HepG2 (cell line): ENCODE measurements at regions not wholly inside any gene's neighbourhood (a gene's known extent, or its start where the extent isn't known, plus 50 kb on each side); places are given as distances from the start of the nearest gene placed in this dataset.

Experiments
- ATAC-seq: fragments of 200-7000 bp; cut with Tn5 transposase; 3 replicates; pipeline ENCODE4 v1.9.1; 2020; ENCODE audit warnings: mild to moderate bottlenecking, moderate library complexity
- BruUV-seq: library from RNA; stranded (reverse); fragments of 400-500 nt; replicated peaks from 2 replicates; lab custom pipeline; 2021; lab: Mats Ljungman, UMichigan
- CTCF ChIA-PET: fragments of 300-600 bp; formaldehyde crosslinking; extraction: SDS; loops from one replicate; lab custom pipeline; 2021; ENCODE audit warnings: low total read pairs, inconsistent platforms, low intra/inter-chr PET ratio; lab: Yijun Ruan, JAX
- POLR2A ChIA-PET: fragments of 350-600 bp; sonication (Branson Sonifier 250); formaldehyde crosslinking; loops from one replicate; lab custom pipeline; 2020; ENCODE audit warnings: antibody characterized with exemption, inconsistent platforms; lab: Yijun Ruan, JAX
- DNase-seq: peaks from one replicate; pipeline ENCODE4 v3.0.0-alpha.2; 2015; ENCODE audit warnings: low spot score
- FAIRE-seq: peaks from 3 replicates; lab custom pipeline; 2011; peaks lifted over from hg19 to GRCh38; lab: Jason Lieb, UNC
- H2AFZ ChIP-seq: one replicate; pipeline ENCODE4 v1.6.1; 2011; ENCODE audit warnings: low read length, inconsistent platforms
- H3K27ac ChIP-seq: fragments of 300-600 bp; 3 replicates; pipeline ENCODE4 v1.8.0; 2011; ENCODE audit warnings: mixed run types, mild to moderate bottlenecking, mixed read lengths, low read length, inconsistent platforms; ENCODE audit not compliant: insufficient read depth; ENCODE audit errors: extremely low read length
- H3K27me3 ChIP-seq, 2 experiments: fragments of 200-600 bp in 1 of 2; 2 replicates in 1 of 2; 3 replicates in 1 of 2; pipeline versions ENCODE4 v1.6.0 to v1.8.0; 2011; ENCODE audit warnings: low read length in 2 of 2, mild to moderate bottlenecking in 2 of 2, moderate library complexity in 2 of 2, inconsistent platforms in 1 of 2; ENCODE audit not compliant: insufficient read depth in 2 of 2, control insufficient read depth in 1 of 2
- H3K36me3 ChIP-seq, 2 experiments: fragments of 200-600 bp in 1 of 2; replicated peaks in 1 of 2; 2 replicates in 1 of 2; 3 replicates in 1 of 2; pipeline versions ENCODE4 v1.5.1 to v1.8.0; 2011; ENCODE audit warnings: low read length in 2 of 2, inconsistent platforms in 1 of 2; ENCODE audit not compliant: insufficient read depth in 2 of 2, control insufficient read depth in 1 of 2
- H3K4me1 ChIP-seq: 2 replicates; pipeline ENCODE4 v1.5.1; 2012; ENCODE audit warnings: low read length, inconsistent platforms; ENCODE audit not compliant: insufficient read depth
- H3K4me2 ChIP-seq: 2 replicates; pipeline ENCODE4 v1.6.0; 2011; ENCODE audit warnings: low read depth, low read length, inconsistent platforms
- H3K4me3 ChIP-seq, 3 experiments: fragments of 200-600 bp in 1 of 3; sonication (generic), shearing (Covaris generic) in 1 of 3; replicated peaks in 1 of 3; 2 replicates each; pipeline ENCODE4 v1.5.1; 2011 to 2016; ENCODE audit warnings: low read length in 3 of 3, inconsistent platforms in 2 of 3, low read depth in 2 of 3, mild to moderate bottlenecking in 2 of 3, control low read depth in 1 of 3, mixed read lengths in 1 of 3; ENCODE audit not compliant: insufficient read depth in 1 of 3
- H3K79me2 ChIP-seq: one replicate; pipeline ENCODE4 v1.6.1; 2011; ENCODE audit warnings: low read length, inconsistent platforms; ENCODE audit not compliant: insufficient read depth
- H3K9ac ChIP-seq: 2 replicates; pipeline ENCODE4 v1.6.0; 2011; ENCODE audit warnings: mild to moderate bottlenecking, low read depth, low read length, inconsistent platforms; ENCODE audit not compliant: insufficient read depth
- H3K9me3 ChIP-seq: 2 replicates; pipeline ENCODE4 v1.5.1; 2012; ENCODE audit warnings: mild to moderate bottlenecking, low read length
- H4K20me1 ChIP-seq: 2 replicates; pipeline ENCODE4 v1.6.0; 2011; ENCODE audit warnings: inconsistent platforms, mild to moderate bottlenecking, low read length, moderate library complexity; ENCODE audit not compliant: insufficient read depth
- MAFK ChIP-seq, 2 experiments: IDR thresholded peaks in 1 of 2; conservative IDR thresholded peaks in 1 of 2; 2 replicates each; pipeline ENCODE4 v1.6.1; 2011; ENCODE audit warnings: improper control_type of control experiment in 2 of 2, low read length in 2 of 2
- NR2C2 ChIP-seq: sonication (generic); formaldehyde crosslinking; IDR thresholded peaks from 2 replicates; pipeline ENCODE4 v1.4.0; 2020; ENCODE audit warnings: missing genetic modification reagents, mild to moderate bottlenecking, moderate library complexity, borderline replicate concordance
- NR2F1 ChIP-seq, 2 experiments: fragments of 450-650 bp in 1 of 2; formaldehyde crosslinking in 1 of 2; IDR thresholded peaks; 2 replicates each; pipeline versions ENCODE4 v1.5.0 to v1.6.1; 2016 to 2020; ENCODE audit warnings: mild to moderate bottlenecking in 1 of 2, missing compliant biosample characterization in 1 of 2, missing genetic modification reagents in 1 of 2, moderate library complexity in 1 of 2
- SRSF1 ChIP-seq: fragments of 200-400 bp; formaldehyde crosslinking; optimal IDR thresholded peaks from 2 replicates; pipeline ENCODE3; 2017; ENCODE audit warnings: mild to moderate bottlenecking, low read depth, low read length, moderate library complexity
- TBX3 ChIP-seq: fragments of 450-650 bp; IDR thresholded peaks from 2 replicates; pipeline ENCODE4 v1.6.1; 2017; ENCODE audit warnings: antibody characterized with exemption, mild to moderate bottlenecking, inconsistent platforms, borderline replicate concordance
- WIZ ChIP-seq: sonication (generic); formaldehyde crosslinking; IDR thresholded peaks from 2 replicates; pipeline ENCODE4 v1.5.1; 2020; ENCODE audit warnings: mild to moderate bottlenecking, missing genetic modification reagents
- ZNF513 ChIP-seq: sonication (generic); formaldehyde crosslinking; conservative IDR thresholded peaks from 2 replicates; pipeline ENCODE4 v1.5.0; 2020; ENCODE audit warnings: missing genetic modification reagents
- WGBS: methylation state at CpG from one replicate; pipeline ENCODE4 v1.1.6; 2017; ENCODE audit warnings: low lambda C conversion rate; 5-methylcytosine and 5-hydroxymethylcytosine counted together
- in situ Hi-C: cut with HindIII; loops from 2 replicates; pipeline ENCODE4 v1.10.0; 2017; ENCODE audit warnings: low pct_unique_long_range_greater_than_20kb; ENCODE audit not compliant: extremely low pct_ligation_motif_present
- intact Hi-C: fragments of 100-400 bp; cut with micrococcal nuclease; formaldehyde crosslinking; loops from one replicate; pipeline ENCODE4 v1.10.0; 2022; ENCODE audit not compliant: unreplicated experiment
- TF ChIP-seq, protein P1 (sequence below): IDR thresholded peaks from 2 replicates; pipeline ENCODE4 v1.6.1; 2016; ENCODE audit warnings: low read depth, missing genetic modification reagents, missing compliant biosample characterization
- TF ChIP-seq, protein P2 (sequence below): sonication (generic); formaldehyde crosslinking; IDR thresholded peaks from 2 replicates; pipeline ENCODE4 v1.4.0; 2020; ENCODE audit warnings: missing genetic modification reagents

DNA sequence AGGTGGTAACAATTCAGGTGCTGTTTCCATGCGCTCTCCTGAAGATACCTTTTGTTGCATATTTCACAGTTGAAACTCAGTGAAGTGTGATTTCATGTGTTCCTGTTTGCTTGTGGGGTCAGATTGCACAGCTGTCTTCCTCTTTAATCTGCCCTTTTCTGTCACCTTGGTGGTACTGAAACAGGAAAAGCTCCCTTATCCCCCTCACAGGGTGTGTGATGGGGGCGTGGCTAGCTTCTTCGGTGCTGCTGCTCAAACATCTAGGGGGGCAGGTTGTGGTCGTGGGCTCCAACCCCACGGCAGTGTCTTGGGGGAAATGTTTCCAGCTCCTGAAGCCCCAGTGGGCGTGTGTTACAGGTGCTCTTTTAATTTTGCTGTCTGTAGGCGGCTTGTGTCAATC is 107.4 kb upstream of the KLF14 start:
- in situ Hi-C loops: no loop called here
- TF ChIP-seq, protein P1, sequence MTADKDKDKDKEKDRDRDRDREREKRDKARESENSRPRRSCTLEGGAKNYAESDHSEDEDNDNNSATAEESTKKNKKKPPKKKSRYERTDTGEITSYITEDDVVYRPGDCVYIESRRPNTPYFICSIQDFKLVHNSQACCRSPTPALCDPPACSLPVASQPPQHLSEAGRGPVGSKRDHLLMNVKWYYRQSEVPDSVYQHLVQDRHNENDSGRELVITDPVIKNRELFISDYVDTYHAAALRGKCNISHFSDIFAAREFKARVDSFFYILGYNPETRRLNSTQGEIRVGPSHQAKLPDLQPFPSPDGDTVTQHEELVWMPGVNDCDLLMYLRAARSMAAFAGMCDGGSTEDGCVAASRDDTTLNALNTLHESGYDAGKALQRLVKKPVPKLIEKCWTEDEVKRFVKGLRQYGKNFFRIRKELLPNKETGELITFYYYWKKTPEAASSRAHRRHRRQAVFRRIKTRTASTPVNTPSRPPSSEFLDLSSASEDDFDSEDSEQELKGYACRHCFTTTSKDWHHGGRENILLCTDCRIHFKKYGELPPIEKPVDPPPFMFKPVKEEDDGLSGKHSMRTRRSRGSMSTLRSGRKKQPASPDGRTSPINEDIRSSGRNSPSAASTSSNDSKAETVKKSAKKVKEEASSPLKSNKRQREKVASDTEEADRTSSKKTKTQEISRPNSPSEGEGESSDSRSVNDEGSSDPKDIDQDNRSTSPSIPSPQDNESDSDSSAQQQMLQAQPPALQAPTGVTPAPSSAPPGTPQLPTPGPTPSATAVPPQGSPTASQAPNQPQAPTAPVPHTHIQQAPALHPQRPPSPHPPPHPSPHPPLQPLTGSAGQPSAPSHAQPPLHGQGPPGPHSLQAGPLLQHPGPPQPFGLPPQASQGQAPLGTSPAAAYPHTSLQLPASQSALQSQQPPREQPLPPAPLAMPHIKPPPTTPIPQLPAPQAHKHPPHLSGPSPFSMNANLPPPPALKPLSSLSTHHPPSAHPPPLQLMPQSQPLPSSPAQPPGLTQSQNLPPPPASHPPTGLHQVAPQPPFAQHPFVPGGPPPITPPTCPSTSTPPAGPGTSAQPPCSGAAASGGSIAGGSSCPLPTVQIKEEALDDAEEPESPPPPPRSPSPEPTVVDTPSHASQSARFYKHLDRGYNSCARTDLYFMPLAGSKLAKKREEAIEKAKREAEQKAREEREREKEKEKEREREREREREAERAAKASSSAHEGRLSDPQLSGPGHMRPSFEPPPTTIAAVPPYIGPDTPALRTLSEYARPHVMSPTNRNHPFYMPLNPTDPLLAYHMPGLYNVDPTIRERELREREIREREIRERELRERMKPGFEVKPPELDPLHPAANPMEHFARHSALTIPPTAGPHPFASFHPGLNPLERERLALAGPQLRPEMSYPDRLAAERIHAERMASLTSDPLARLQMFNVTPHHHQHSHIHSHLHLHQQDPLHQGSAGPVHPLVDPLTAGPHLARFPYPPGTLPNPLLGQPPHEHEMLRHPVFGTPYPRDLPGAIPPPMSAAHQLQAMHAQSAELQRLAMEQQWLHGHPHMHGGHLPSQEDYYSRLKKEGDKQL (CRISPR knock-in tag): no peak
- TF ChIP-seq TBX3 (no peak), ZNF513 (CRISPR knock-in tag) (no peak), MAFK (conservative IDR thresholded peaks at IDR 0.05 in 1 of 2, IDR thresholded peaks at IDR 0.05 in 1 of 2; ENCODE audit: low read length in 2 of 2) (no peak), NR2F1 (CRISPR knock-in tag; IDR thresholded peaks at IDR 0.05) (no peak), WIZ (CRISPR knock-in tag) (no peak), SRSF1 (no peak), NR2C2 (CRISPR knock-in tag) (no peak)
- TF ChIP-seq, protein P2, sequence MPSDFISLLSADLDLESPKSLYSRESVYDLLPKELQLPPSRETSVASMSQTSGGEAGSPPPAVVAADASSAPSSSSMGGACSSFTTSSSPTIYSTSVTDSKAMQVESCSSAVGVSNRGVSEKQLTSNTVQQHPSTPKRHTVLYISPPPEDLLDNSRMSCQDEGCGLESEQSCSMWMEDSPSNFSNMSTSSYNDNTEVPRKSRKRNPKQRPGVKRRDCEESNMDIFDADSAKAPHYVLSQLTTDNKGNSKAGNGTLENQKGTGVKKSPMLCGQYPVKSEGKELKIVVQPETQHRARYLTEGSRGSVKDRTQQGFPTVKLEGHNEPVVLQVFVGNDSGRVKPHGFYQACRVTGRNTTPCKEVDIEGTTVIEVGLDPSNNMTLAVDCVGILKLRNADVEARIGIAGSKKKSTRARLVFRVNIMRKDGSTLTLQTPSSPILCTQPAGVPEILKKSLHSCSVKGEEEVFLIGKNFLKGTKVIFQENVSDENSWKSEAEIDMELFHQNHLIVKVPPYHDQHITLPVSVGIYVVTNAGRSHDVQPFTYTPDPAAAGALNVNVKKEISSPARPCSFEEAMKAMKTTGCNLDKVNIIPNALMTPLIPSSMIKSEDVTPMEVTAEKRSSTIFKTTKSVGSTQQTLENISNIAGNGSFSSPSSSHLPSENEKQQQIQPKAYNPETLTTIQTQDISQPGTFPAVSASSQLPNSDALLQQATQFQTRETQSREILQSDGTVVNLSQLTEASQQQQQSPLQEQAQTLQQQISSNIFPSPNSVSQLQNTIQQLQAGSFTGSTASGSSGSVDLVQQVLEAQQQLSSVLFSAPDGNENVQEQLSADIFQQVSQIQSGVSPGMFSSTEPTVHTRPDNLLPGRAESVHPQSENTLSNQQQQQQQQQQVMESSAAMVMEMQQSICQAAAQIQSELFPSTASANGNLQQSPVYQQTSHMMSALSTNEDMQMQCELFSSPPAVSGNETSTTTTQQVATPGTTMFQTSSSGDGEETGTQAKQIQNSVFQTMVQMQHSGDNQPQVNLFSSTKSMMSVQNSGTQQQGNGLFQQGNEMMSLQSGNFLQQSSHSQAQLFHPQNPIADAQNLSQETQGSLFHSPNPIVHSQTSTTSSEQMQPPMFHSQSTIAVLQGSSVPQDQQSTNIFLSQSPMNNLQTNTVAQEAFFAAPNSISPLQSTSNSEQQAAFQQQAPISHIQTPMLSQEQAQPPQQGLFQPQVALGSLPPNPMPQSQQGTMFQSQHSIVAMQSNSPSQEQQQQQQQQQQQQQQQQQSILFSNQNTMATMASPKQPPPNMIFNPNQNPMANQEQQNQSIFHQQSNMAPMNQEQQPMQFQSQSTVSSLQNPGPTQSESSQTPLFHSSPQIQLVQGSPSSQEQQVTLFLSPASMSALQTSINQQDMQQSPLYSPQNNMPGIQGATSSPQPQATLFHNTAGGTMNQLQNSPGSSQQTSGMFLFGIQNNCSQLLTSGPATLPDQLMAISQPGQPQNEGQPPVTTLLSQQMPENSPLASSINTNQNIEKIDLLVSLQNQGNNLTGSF (CRISPR knock-in tag): no peak

More for the DNA sequence above, 107.4 kb upstream of the KLF14 start:
- no peaks in the 10 kb centered on the region for H3K36me3 ChIP-seq
- POLR2A ChIA-PET: no interaction called here
- no peaks in the 10 kb centered on the region for H3K79me2 ChIP-seq
- BruUV-seq: no TSS peak
- no peaks in the 10 kb centered on the region for H3K9me3 ChIP-seq
- H3K27ac ChIP-seq: no peak overlapping the region
- H4K20me1 ChIP-seq: no peaks in the 10 kb centered on the region
- 0 out of 2 replicates have a peak, but pooled peaks cover 8% of the 10 kb centered on the region for H3K4me1 ChIP-seq
- FAIRE-seq: no peak
- H3K9ac ChIP-seq: no peak overlapping the region
- no peak for DNase-seq
- CTCF ChIA-PET: no interaction called here
- H3K4me2 ChIP-seq: no peak overlapping the region
- 0 out of 5 replicates have a peak, but pooled peaks cover 0 to 5% of the 10 kb centered on the region in 2 experiments for H3K27me3 ChIP-seq
- no peak overlapping the region for H3K4me3 ChIP-seq
- no peak overlapping the region for H2AFZ ChIP-seq
- intact Hi-C loops: no loop called here
- no peak for ATAC-seq
- 53% methylated on average over 6 of the region's 7 CpGs for WGBS
